ENCODE measurements at regions not wholly inside any gene's neighbourhood (a gene's known extent, or its start where the extent isn't known, plus 50 kb on each side); places are given as distances from the start of the nearest gene placed in this dataset.

DNA sequence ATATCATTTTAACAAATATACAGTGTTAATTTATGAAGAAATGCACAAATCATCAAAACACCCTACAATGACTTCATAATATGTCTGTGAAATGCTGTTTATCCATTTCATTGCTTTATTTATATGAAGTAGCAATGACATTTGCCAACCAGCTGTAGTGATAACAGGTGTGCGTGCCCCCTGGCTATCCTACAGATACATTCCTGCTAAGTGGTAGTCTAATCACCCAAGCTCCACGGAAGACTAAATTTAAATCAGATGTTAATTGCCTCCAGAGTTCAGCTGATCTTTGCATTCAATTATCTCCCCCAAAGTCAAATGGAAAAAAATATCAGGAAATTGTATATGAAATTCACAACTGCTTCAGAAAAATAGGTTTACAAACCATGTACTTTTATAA is 1164.2 kb upstream of the LRRN3 start:
- RAD21 ChIA-PET (ENCODE audit: unreplicated experiment), result interaction anchor here (0.6 kb wide), 1 partner anchor 163 kb away, joined by 3 read pairs; no protein-coding TSS in a partner anchor
- no TSS peak for BruUV-seq (replicated peaks)
- SMC1A ChIA-PET (ENCODE audit: uncharacterized antibody, unreplicated experiment), result interaction anchor here (1.0 kb wide), 1 partner anchor 274 kb away, joined by 3 read pairs; no protein-coding TSS in a partner anchor
- DNase-seq (ENCODE audit: low read depth, low spot score), result no peak
- TF ChIP-seq STAT1 (conservative IDR thresholded peaks at IDR 0.05) (no peak), TAF1 (IDR thresholded peaks at IDR 0.05; ENCODE audit: borderline replicate concordance, low read depth, low read length) (no peak)
- H4K20me1 ChIP-seq (ENCODE audit: control insufficient read depth, insufficient read depth), result no peaks in the 10 kb centered on the region
- FAIRE-seq, result no peak
- H2AFZ ChIP-seq (ENCODE audit: control insufficient read depth, low read depth, low read length), result no peak overlapping the region
- H3K9me3 ChIP-seq (replicated peaks; ENCODE audit: control insufficient read depth, insufficient read depth, low read length), result no peaks in the 10 kb centered on the region
- POLR2A ChIA-PET, result no interaction called here
- intact Hi-C loops (cut with micrococcal nuclease; ENCODE audit: unreplicated experiment) (no loop called here), in situ Hi-C loops (cut with MboI) (no loop called here)
- H3K9ac ChIP-seq (ENCODE audit: control insufficient read depth, insufficient read depth, low read length), result no peak overlapping the region
- no peaks in the 10 kb centered on the region for H3K27me3 ChIP-seq (replicated peaks in 1 of 2; ENCODE audit: control insufficient read depth in 2 of 2, insufficient read depth in 2 of 2, low read length in 1 of 2)
- ATAC-seq, result no peak
- H3K4me3 ChIP-seq, result no peak overlapping the region
- H3K27ac ChIP-seq (ENCODE audit: control insufficient read depth, insufficient read depth), result no peak overlapping the region
- no peaks in the 10 kb centered on the region for H3K4me1 ChIP-seq (ENCODE audit: control insufficient read depth, insufficient read depth, low read length)
- H3K79me2 ChIP-seq (ENCODE audit: control insufficient read depth, insufficient read depth, low read length), result no peaks in the 10 kb centered on the region
- no peak overlapping the region for H3K4me2 ChIP-seq (ENCODE audit: control insufficient read depth, insufficient read depth)
- CTCF ChIA-PET, result no interaction called here
- no peaks in the 10 kb centered on the region for H3K36me3 ChIP-seq (ENCODE audit: control insufficient read depth in 2 of 2, insufficient read depth in 2 of 2, low read length in 1 of 2)
- WGBS (ENCODE audit: insufficient coverage, insufficient replicate concordance, low lambda C conversion rate, missing lambda C conversion rate), result 19% methylated on average over 2 of the region's 2 CpGs

DNA sequence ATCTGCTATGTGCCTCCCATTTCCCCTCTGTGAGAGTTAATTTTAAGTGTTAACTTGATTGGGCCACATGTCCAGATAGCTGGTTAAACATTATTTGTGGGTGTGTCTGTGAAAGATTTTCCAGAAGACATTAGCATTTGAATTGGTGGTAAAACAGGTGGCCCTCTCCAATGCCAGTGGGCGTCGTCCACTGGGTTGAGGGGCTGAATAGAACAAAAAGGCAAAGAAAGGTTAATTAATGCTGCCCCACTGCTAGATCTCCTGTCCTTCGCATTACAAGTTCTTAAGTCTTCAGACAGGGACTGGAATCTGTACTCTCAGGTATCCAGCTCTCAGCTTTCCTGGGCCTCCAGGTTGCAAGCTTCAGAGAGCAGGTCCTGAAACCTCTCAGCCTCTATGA is 1160.9 kb upstream of the LRRN3 start:
- Histone ChIP-seq H3K4me1 (ENCODE audit: control insufficient read depth, insufficient read depth, low read length) (no peaks in the 10 kb centered on the region), H3K9ac (ENCODE audit: control insufficient read depth, insufficient read depth, low read length) (no peak overlapping the region), H3K27ac (ENCODE audit: control insufficient read depth, insufficient read depth) (no peak overlapping the region), H2AFZ (ENCODE audit: control insufficient read depth, low read depth, low read length) (no peak overlapping the region), H3K79me2 (ENCODE audit: control insufficient read depth, insufficient read depth, low read length) (no peaks in the 10 kb centered on the region), H3K36me3 (ENCODE audit: control insufficient read depth in 2 of 2, insufficient read depth in 2 of 2, low read length in 1 of 2) (no peaks in the 10 kb centered on the region), H3K9me3 (replicated peaks; ENCODE audit: control insufficient read depth, insufficient read depth, low read length) (no peaks in the 10 kb centered on the region), H3K27me3 (replicated peaks in 1 of 2; ENCODE audit: control insufficient read depth in 2 of 2, insufficient read depth in 2 of 2, low read length in 1 of 2) (no peaks in the 10 kb centered on the region), H3K4me2 (ENCODE audit: control insufficient read depth, insufficient read depth) (no peak overlapping the region), H3K4me3 (no peak overlapping the region), H4K20me1 (ENCODE audit: control insufficient read depth, insufficient read depth) (no peaks in the 10 kb centered on the region)
- ChIA-PET RAD21 (ENCODE audit: unreplicated experiment) (no interaction called here), SMC1A (ENCODE audit: uncharacterized antibody, unreplicated experiment) (no interaction called here), POLR2A (no interaction called here), CTCF (no interaction called here)
- FAIRE-seq (no peak), DNase-seq (ENCODE audit: low read depth, low spot score) (no peak), ATAC-seq (no peak)
- intact Hi-C loops (cut with micrococcal nuclease; ENCODE audit: unreplicated experiment) (no loop called here), in situ Hi-C loops (cut with MboI) (no loop called here)
- BruUV-seq (replicated peaks), result no TSS peak
- WGBS (ENCODE audit: insufficient coverage, insufficient replicate concordance, low lambda C conversion rate, missing lambda C conversion rate), result 0% methylated on average over 3 of the region's 3 CpGs
- TF ChIP-seq, protein P1, sequence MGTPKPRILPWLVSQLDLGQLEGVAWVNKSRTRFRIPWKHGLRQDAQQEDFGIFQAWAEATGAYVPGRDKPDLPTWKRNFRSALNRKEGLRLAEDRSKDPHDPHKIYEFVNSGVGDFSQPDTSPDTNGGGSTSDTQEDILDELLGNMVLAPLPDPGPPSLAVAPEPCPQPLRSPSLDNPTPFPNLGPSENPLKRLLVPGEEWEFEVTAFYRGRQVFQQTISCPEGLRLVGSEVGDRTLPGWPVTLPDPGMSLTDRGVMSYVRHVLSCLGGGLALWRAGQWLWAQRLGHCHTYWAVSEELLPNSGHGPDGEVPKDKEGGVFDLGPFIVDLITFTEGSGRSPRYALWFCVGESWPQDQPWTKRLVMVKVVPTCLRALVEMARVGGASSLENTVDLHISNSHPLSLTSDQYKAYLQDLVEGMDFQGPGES (IDR thresholded peaks at IDR 0.05), result no peak
- TF ChIP-seq CBFB (IDR thresholded peaks at IDR 0.05; ENCODE audit: low read depth) (no peak), MTA3 (IDR thresholded peaks at IDR 0.05; ENCODE audit: borderline replicate concordance, low read length) (no peak), SMARCA5 (IDR thresholded peaks at IDR 0.05) (no peak), FOXM1 (IDR thresholded peaks at IDR 0.05; ENCODE audit: low read depth, low read length) (no peak), CREB1 (IDR thresholded peaks at IDR 0.05; ENCODE audit: low read depth) (no peak), STAT1 (conservative IDR thresholded peaks at IDR 0.05) (no peak), NR2C1 (IDR thresholded peaks at IDR 0.05) (no peak)
- TF ChIP-seq, protein P2, sequence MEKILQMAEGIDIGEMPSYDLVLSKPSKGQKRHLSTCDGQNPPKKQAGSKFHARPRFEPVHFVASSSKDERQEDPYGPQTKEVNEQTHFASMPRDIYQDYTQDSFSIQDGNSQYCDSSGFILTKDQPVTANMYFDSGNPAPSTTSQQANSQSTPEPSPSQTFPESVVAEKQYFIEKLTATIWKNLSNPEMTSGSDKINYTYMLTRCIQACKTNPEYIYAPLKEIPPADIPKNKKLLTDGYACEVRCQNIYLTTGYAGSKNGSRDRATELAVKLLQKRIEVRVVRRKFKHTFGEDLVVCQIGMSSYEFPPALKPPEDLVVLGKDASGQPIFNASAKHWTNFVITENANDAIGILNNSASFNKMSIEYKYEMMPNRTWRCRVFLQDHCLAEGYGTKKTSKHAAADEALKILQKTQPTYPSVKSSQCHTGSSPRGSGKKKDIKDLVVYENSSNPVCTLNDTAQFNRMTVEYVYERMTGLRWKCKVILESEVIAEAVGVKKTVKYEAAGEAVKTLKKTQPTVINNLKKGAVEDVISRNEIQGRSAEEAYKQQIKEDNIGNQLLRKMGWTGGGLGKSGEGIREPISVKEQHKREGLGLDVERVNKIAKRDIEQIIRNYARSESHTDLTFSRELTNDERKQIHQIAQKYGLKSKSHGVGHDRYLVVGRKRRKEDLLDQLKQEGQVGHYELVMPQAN (conservative IDR thresholded peaks at IDR 0.05), result no peak
- TF ChIP-seq, protein P3, sequence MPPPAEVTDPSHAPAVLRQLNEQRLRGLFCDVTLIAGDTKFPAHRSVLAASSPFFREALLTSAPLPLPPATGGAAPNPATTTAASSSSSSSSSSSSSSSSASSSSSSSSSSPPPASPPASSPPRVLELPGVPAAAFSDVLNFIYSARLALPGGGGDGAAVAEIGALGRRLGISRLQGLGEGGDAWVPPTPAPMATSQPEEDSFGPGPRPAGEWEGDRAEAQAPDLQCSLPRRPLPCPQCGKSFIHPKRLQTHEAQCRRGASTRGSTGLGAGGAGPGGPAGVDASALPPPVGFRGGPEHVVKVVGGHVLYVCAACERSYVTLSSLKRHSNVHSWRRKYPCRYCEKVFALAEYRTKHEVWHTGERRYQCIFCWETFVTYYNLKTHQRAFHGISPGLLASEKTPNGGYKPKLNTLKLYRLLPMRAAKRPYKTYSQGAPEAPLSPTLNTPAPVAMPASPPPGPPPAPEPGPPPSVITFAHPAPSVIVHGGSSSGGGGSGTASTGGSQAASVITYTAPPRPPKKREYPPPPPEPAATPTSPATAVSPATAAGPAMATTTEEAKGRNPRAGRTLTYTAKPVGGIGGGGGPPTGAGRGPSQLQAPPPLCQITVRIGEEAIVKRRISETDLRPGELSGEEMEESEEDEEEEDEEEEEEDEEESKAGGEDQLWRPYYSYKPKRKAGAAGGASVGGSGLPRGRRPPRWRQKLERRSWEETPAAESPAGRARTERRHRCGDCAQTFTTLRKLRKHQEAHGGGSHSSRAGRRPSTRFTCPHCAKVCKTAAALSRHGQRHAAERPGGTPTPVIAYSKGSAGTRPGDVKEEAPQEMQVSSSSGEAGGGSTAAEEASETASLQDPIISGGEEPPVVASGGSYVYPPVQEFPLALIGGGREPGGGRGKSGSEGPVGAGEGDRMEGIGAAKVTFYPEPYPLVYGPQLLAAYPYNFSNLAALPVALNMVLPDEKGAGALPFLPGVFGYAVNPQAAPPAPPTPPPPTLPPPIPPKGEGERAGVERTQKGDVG (CRISPR knock-in tag; IDR thresholded peaks at IDR 0.05), result no peak
- TF ChIP-seq, protein P4, sequence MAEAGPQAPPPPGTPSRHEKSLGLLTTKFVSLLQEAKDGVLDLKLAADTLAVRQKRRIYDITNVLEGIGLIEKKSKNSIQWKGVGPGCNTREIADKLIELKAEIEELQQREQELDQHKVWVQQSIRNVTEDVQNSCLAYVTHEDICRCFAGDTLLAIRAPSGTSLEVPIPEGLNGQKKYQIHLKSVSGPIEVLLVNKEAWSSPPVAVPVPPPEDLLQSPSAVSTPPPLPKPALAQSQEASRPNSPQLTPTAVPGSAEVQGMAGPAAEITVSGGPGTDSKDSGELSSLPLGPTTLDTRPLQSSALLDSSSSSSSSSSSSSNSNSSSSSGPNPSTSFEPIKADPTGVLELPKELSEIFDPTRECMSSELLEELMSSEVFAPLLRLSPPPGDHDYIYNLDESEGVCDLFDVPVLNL (IDR thresholded peaks at IDR 0.05; ENCODE audit: low read depth, low read length), result no peak
